SK-N-SH (cell line): ENCODE measurements at regions not wholly inside any gene's neighbourhood (a gene's known extent, or its start where the extent isn't known, plus 50 kb on each side); places are given as distances from the start of the nearest gene placed in this dataset.

Experiments used
- CTCF ChIA-PET: fragments of 300-600, 350-600 bp; formaldehyde crosslinking; extraction: SDS; loops from one replicate; lab custom pipeline; 2021; lab: Yijun Ruan, JAX
- POLR2A ChIA-PET: fragments of 350-600 bp; sonication (Branson Sonifier 250); formaldehyde crosslinking; extraction: SDS; loops from one replicate; lab custom pipeline; 2020; ENCODE audit warnings: antibody characterized with exemption, inconsistent platforms; lab: Yijun Ruan, JAX
- DNase-seq: peaks from one replicate; pipeline ENCODE4 v3.0.0; 2012
- H2AFZ ChIP-seq: fragments of 200-600 bp; sonication (generic); 2 replicates; pipeline ENCODE4 v1.8.1; 2016; ENCODE audit warnings: antibody characterized with exemption, mild to moderate bottlenecking, low read depth
- H3F3A ChIP-seq: fragments of 200-600 bp; sonication (generic); replicated peaks from 2 replicates; pipeline ENCODE3; 2016; ENCODE audit warnings: antibody characterized with exemption, mild to moderate bottlenecking; ENCODE audit not compliant: insufficient read depth
- H3K27ac ChIP-seq, 2 experiments: fragments of 200-500 bp in 1 of 2; fragments of 200-600 bp in 1 of 2; sonication (Bioruptor generic) in 1 of 2; sonication (generic), shearing (Covaris generic) in 1 of 2; 2 replicates each; pipeline versions ENCODE4 v1.5.1 to v1.6.1; 2014 to 2016; ENCODE audit warnings: low read depth in 2 of 2, inconsistent platforms in 1 of 2, low read length in 1 of 2, mild to moderate bottlenecking in 1 of 2, mixed read lengths in 1 of 2
- H3K27me3 ChIP-seq: fragments of 200-600 bp; sonication (generic), shearing (Covaris generic); 2 replicates; pipeline ENCODE4 v1.6.1; 2016; ENCODE audit warnings: mixed run types; ENCODE audit not compliant: insufficient read depth
- H3K36me3 ChIP-seq, 2 experiments: fragments of 200-500 bp in 1 of 2; fragments of 200-600 bp in 1 of 2; sonication (Bioruptor generic) in 1 of 2; sonication (generic) in 1 of 2; replicated peaks in 1 of 2; 2 replicates each; pipeline versions ENCODE3 to v1.5.1; 2014 to 2016; ENCODE audit warnings: low read length in 1 of 2, mild to moderate bottlenecking in 1 of 2; ENCODE audit not compliant: insufficient read depth in 2 of 2, control insufficient read depth in 1 of 2
- H3K4me1 ChIP-seq, 2 experiments: fragments of 200-500 bp in 1 of 2; fragments of 200-600 bp in 1 of 2; sonication (Bioruptor generic) in 1 of 2; sonication (generic), shearing (Covaris generic) in 1 of 2; 2 replicates each; pipeline versions ENCODE4 v1.5.1 to v1.6.1; 2014 to 2016; ENCODE audit warnings: low read depth in 1 of 2, low read length in 1 of 2, mixed run types in 1 of 2; ENCODE audit not compliant: insufficient read depth in 2 of 2, control insufficient read depth in 1 of 2
- H3K4me2 ChIP-seq: fragments of 200-600 bp; sonication (generic), shearing (Covaris generic); 2 replicates; pipeline ENCODE4 v1.6.1; 2017; ENCODE audit warnings: mixed run types
- H3K4me3 ChIP-seq, 2 experiments: fragments of 200-500 bp in 1 of 2; fragments of 200-600 bp in 1 of 2; sonication (Bioruptor generic) in 1 of 2; sonication (generic), shearing (Covaris generic) in 1 of 2; 2 replicates each; pipeline versions ENCODE4 v1.5.1 to v1.8.1; 2014 to 2016; ENCODE audit warnings: low read depth in 2 of 2, inconsistent platforms in 1 of 2, low read length in 1 of 2, mild to moderate bottlenecking in 1 of 2, mixed read lengths in 1 of 2, moderate library complexity in 1 of 2
- H3K79me2 ChIP-seq: fragments of 200-600 bp; sonication (generic); 2 replicates; pipeline ENCODE4 v1.8.1; 2017; ENCODE audit warnings: mild to moderate bottlenecking; ENCODE audit not compliant: insufficient read depth
- H3K9ac ChIP-seq: fragments of 200-600 bp; sonication (generic); 2 replicates; pipeline ENCODE4 v1.6.1; 2017; ENCODE audit warnings: mixed run types
- H3K9me2 ChIP-seq: fragments of 200-600 bp; sonication (generic); 2 replicates; pipeline ENCODE4 v1.6.1; 2017; ENCODE audit warnings: mixed run types
- H3K9me3 ChIP-seq: fragments of 200-600 bp; sonication (generic); 2 replicates; pipeline ENCODE4 v1.6.1; 2017; ENCODE audit warnings: mixed run types, mild to moderate bottlenecking, moderate library complexity
- H4K20me1 ChIP-seq: fragments of 200-600 bp; sonication (generic); 2 replicates; pipeline ENCODE4 v1.6.1; 2017; ENCODE audit warnings: mild to moderate bottlenecking, mixed run types; ENCODE audit not compliant: insufficient read depth
- CHD2 ChIP-seq: fragments of 150-350 bp; IDR thresholded peaks from 2 replicates; pipeline ENCODE4 v1.6.1; 2018; ENCODE audit warnings: low read length; ENCODE audit not compliant: partially characterized antibody
- EP300 ChIP-seq, 2 experiments: IDR thresholded peaks; 2 replicates each; pipeline versions ENCODE4 v1.4.0 to v1.6.1; 2012; ENCODE audit warnings: borderline replicate concordance in 1 of 2, low read depth in 1 of 2, low read length in 1 of 2
- EZH2phosphoT487 ChIP-seq: fragments of 200-600 bp; sonication (generic); IDR thresholded peaks from 2 replicates; pipeline ENCODE4 v1.6.1; 2017; ENCODE audit warnings: low read depth, mixed run types, mild to moderate bottlenecking, antibody characterized with exemption, moderate library complexity, borderline replicate concordance
- FOSL2 ChIP-seq: IDR thresholded peaks from 2 replicates; pipeline ENCODE4 v1.4.0; 2012; ENCODE audit warnings: low read depth, mild to moderate bottlenecking, moderate library complexity, borderline replicate concordance
- FOXJ3 ChIP-seq: sonication (generic); formaldehyde crosslinking; IDR thresholded peaks from 2 replicates; pipeline ENCODE4 v1.5.1; 2020; ENCODE audit warnings: mild to moderate bottlenecking, missing genetic modification reagents
- FOXM1 ChIP-seq: IDR thresholded peaks from 2 replicates; pipeline ENCODE4 v1.4.0; 2012; ENCODE audit warnings: low read depth, mild to moderate bottlenecking
- GATA2 ChIP-seq: sonication (generic); formaldehyde crosslinking; IDR thresholded peaks from 2 replicates; pipeline ENCODE4 v1.5.0; 2020; ENCODE audit warnings: mild to moderate bottlenecking, missing genetic modification reagents
- JUND ChIP-seq: IDR thresholded peaks from 2 replicates; pipeline ENCODE4 v1.4.0; 2012
- MXI1 ChIP-seq: IDR thresholded peaks from 2 replicates; pipeline ENCODE4 v1.6.1; 2012; ENCODE audit warnings: mild to moderate bottlenecking, low read depth, low read length, improper control_type of control experiment
- NFIC ChIP-seq: IDR thresholded peaks from 2 replicates; pipeline ENCODE4 v1.4.0; 2012; ENCODE audit warnings: borderline replicate concordance
- POLR2AphosphoS5 ChIP-seq: IDR thresholded peaks from 2 replicates; pipeline ENCODE4 v1.6.1; 2012; ENCODE audit warnings: low read depth, low read length
- RCOR1 ChIP-seq: fragments of 150-350 bp; IDR thresholded peaks from 2 replicates; pipeline ENCODE4 v1.6.1; 2017; ENCODE audit warnings: antibody characterized with exemption, low read length
- RFX5 ChIP-seq: IDR thresholded peaks from 2 replicates; pipeline ENCODE4 v1.6.1; 2012; ENCODE audit warnings: mild to moderate bottlenecking, improper control_type of control experiment, low read length
- RXRA ChIP-seq: IDR thresholded peaks from 2 replicates; pipeline ENCODE4 v1.4.0; 2012; ENCODE audit warnings: low read depth, mild to moderate bottlenecking, borderline replicate concordance
- SIN3A ChIP-seq: IDR thresholded peaks from 2 replicates; pipeline ENCODE4 v1.6.1; 2012; ENCODE audit warnings: low read depth, mild to moderate bottlenecking, low read length, moderate library complexity, borderline replicate concordance
- SMC3 ChIP-seq: IDR thresholded peaks from 2 replicates; pipeline ENCODE4 v1.6.1; 2012; ENCODE audit warnings: low read depth, low read length, improper control_type of control experiment
- TAF1 ChIP-seq: IDR thresholded peaks from 2 replicates; pipeline ENCODE4 v1.6.1; 2012; ENCODE audit warnings: low read depth, mild to moderate bottlenecking, low read length, moderate library complexity, borderline replicate concordance
- YY1 ChIP-seq: IDR thresholded peaks from 2 replicates; pipeline ENCODE4 v1.4.0; 2012; ENCODE audit warnings: low read depth, mild to moderate bottlenecking
- WGBS: methylation state at CpG from one replicate; pipeline ENCODE4 v1.1.6; 2017; ENCODE audit warnings: low lambda C conversion rate; 5-methylcytosine and 5-hydroxymethylcytosine counted together
- TF ChIP-seq, protein P1 (sequence below): fragments of 200-600 bp; sonication (generic); IDR thresholded peaks from 2 replicates; pipeline ENCODE4 v1.6.1; 2017; ENCODE audit warnings: antibody characterized with exemption, mild to moderate bottlenecking, moderate library complexity
- TF ChIP-seq, protein P2 (sequence below): IDR thresholded peaks from 2 replicates; pipeline ENCODE4 v1.4.0; 2012; ENCODE audit warnings: low read depth
- TF ChIP-seq, protein P3 (sequence below): IDR thresholded peaks from 2 replicates; pipeline ENCODE4; 2012

DNA sequence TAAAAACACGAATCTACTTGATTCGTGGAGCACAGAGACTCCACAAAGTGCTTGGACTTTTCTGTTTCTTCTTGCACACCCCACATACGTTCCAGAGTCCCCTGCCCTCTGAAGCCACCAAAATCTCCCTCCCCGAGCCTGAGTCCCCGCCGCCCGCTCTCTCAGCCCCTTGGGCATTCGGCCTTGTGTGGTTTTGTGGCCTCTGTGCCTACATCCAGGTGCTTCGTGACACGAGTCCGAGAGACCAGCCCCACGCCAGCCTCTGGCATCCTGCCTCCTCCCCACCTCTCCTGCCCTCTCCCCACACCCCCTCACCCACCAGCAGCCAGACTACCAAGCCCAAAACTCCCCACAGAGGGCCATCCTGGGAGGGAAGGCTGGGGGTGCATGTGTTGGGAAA, 87.8 kb upstream of the PPP1R26 start:
- ChIA-PET POLR2A (no interaction called here), CTCF (interaction anchor here (2.0 to 3.3 kb wide), 3 partner anchors 12 to 20 kb away, joined by 4 to 23 read pairs (median 14); no protein-coding TSS in a partner anchor)
- Histone ChIP-seq H3K4me2 (no peak overlapping the region), H3K4me3 (no peak overlapping the region), H3F3A (no peaks in the 10 kb centered on the region), H3K9me2 (no peaks in the 10 kb centered on the region), H4K20me1 (no peaks in the 10 kb centered on the region), H3K36me3 (no peaks in the 10 kb centered on the region), H3K9ac (no peak overlapping the region), H2AFZ (no peak overlapping the region), H3K27ac (no peak overlapping the region), H3K79me2 (no peaks in the 10 kb centered on the region), H3K9me3 (no peaks in the 10 kb centered on the region), H3K4me1 (no peaks in the 10 kb centered on the region), H3K27me3 (no peaks in the 10 kb centered on the region)
- 44% methylated on average over 11 of the region's 12 CpGs for WGBS
- TF ChIP-seq, protein P1, sequence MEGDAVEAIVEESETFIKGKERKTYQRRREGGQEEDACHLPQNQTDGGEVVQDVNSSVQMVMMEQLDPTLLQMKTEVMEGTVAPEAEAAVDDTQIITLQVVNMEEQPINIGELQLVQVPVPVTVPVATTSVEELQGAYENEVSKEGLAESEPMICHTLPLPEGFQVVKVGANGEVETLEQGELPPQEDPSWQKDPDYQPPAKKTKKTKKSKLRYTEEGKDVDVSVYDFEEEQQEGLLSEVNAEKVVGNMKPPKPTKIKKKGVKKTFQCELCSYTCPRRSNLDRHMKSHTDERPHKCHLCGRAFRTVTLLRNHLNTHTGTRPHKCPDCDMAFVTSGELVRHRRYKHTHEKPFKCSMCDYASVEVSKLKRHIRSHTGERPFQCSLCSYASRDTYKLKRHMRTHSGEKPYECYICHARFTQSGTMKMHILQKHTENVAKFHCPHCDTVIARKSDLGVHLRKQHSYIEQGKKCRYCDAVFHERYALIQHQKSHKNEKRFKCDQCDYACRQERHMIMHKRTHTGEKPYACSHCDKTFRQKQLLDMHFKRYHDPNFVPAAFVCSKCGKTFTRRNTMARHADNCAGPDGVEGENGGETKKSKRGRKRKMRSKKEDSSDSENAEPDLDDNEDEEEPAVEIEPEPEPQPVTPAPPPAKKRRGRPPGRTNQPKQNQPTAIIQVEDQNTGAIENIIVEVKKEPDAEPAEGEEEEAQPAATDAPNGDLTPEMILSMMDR, result no peak
- TF ChIP-seq FOXM1, result no peak
- TF ChIP-seq RCOR1, result no peak
- no peak for TF ChIP-seq RFX5
- no peak for TF ChIP-seq YY1
- no peak for TF ChIP-seq EP300 (IDR thresholded peaks at IDR 0.05; ENCODE audit: borderline replicate concordance in 1 of 2, low read depth in 1 of 2, low read length in 1 of 2)
- no peak for TF ChIP-seq FOXJ3 (CRISPR knock-in tag)
- TF ChIP-seq POLR2AphosphoS5, result no peak
- no peak for TF ChIP-seq NFIC
- no peak for TF ChIP-seq JUND
- DNase-seq, result no peak

DNA sequence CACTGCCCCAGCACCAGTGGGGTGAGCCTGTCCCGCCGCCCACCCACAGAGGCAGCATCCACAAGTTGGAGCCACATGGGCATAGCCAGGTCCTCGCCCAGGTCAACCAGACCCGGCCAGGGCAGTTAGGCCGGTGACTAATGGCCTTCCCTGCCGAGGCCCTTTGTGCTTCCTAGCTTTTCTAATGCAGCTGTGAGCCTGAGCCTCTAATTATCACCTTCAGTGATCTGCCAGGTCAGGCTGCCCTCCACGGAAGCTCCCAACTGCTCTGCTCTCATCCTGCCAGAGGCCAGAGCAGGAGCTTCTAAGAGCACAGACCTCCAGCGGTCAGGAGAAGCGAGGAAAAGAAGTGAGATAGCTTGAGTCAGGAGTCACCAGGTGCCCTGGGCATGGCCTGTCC, 87.1 kb upstream of the PPP1R26 start:
- POLR2A ChIA-PET, result no interaction called here
- TF ChIP-seq CHD2 (no peak), FOXM1 (no peak), JUND (no peak)
- TF ChIP-seq, all 33 proteins: peak for 0
- no peak overlapping the region for H3K27ac ChIP-seq
- H2AFZ ChIP-seq, result no peak overlapping the region
- CTCF ChIA-PET, result interaction anchor here (1.0 to 2.0 kb wide), 3 partner anchors 9 to 306 kb away, joined by 3 to 14 read pairs (median 3); no protein-coding TSS in a partner anchor
- no peaks in the 10 kb centered on the region for H3K9me3 ChIP-seq
- no peaks in the 10 kb centered on the region for H3K79me2 ChIP-seq
- no peak overlapping the region for H3K4me2 ChIP-seq
- no peak overlapping the region for H3K4me3 ChIP-seq
- no peaks in the 10 kb centered on the region for H3K36me3 ChIP-seq
- H3K4me1 ChIP-seq, result no peaks in the 10 kb centered on the region
- no peaks in the 10 kb centered on the region for H3K9me2 ChIP-seq
- H3K9ac ChIP-seq, result no peak overlapping the region
- no peaks in the 10 kb centered on the region for H3K27me3 ChIP-seq
- no peaks in the 10 kb centered on the region for H3F3A ChIP-seq
- 33% methylated on average over 6 of the region's 9 CpGs for WGBS
- DNase-seq, result no peak
- H4K20me1 ChIP-seq, result no peaks in the 10 kb centered on the region

DNA sequence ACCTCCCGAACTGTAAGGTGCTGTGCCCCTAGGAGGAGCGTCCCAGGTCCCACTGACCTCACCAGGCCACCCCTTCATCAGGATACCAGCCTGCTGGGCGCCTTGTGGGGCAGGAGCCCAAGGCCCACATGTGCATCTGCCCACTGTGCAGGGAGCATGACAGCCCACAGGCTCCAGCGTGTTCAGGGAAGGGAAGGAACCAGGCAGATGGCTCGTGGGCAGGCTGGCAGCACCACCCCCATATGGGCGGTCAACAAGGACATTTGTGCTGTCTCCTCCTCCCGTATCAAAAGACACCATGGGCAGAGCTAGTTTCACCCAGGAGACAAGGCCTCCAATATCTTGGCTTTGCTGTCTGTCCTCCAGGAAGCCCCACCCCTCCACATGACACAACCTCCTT, 85.5 kb upstream of the PPP1R26 start:
- ChIA-PET POLR2A (no interaction called here), CTCF (no interaction called here)
- Histone ChIP-seq H3K27ac (no peak overlapping the region), H3K9ac (no peak overlapping the region), H3K9me2 (no peaks in the 10 kb centered on the region), H3K9me3 (no peaks in the 10 kb centered on the region), H3K4me2 (no peak overlapping the region), H3K36me3 (no peaks in the 10 kb centered on the region), H3F3A (no peaks in the 10 kb centered on the region), H3K27me3 (no peaks in the 10 kb centered on the region), H2AFZ (no peak overlapping the region), H3K4me3 (no peak overlapping the region), H4K20me1 (no peaks in the 10 kb centered on the region), H3K79me2 (no peaks in the 10 kb centered on the region), H3K4me1 (no peaks in the 10 kb centered on the region)
- no peak for DNase-seq
- 17% methylated on average over 1 of the region's 7 CpGs for WGBS
- TF ChIP-seq MXI1 (no peak), SMC3 (no peak), CHD2 (no peak), RXRA (no peak), SIN3A (no peak), TAF1 (no peak), EZH2phosphoT487 (no peak), FOSL2 (no peak), EP300 (IDR thresholded peaks at IDR 0.05; ENCODE audit: borderline replicate concordance in 1 of 2, low read depth in 1 of 2, low read length in 1 of 2) (no peak), RFX5 (no peak), GATA2 (CRISPR knock-in tag) (no peak), POLR2AphosphoS5 (no peak)
- TF ChIP-seq, protein P2, sequence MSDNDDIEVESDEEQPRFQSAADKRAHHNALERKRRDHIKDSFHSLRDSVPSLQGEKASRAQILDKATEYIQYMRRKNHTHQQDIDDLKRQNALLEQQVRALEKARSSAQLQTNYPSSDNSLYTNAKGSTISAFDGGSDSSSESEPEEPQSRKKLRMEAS, result no peak
- TF ChIP-seq, protein P3, sequence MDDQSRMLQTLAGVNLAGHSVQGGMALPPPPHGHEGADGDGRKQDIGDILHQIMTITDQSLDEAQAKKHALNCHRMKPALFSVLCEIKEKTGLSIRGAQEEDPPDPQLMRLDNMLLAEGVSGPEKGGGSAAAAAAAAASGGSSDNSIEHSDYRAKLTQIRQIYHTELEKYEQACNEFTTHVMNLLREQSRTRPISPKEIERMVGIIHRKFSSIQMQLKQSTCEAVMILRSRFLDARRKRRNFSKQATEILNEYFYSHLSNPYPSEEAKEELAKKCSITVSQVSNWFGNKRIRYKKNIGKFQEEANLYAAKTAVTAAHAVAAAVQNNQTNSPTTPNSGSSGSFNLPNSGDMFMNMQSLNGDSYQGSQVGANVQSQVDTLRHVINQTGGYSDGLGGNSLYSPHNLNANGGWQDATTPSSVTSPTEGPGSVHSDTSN, result no peak
